ENCODE measurements at regions not wholly inside any gene's neighbourhood (a gene's known extent, or its start where the extent isn't known, plus 50 kb on each side); places are given as distances from the start of the nearest gene placed in this dataset.

- H3K36me3 ChIP-seq: no peaks in the 10 kb centered on the region
- no peaks in the 10 kb centered on the region for H3K9me3 ChIP-seq (ENCODE audit: low read depth)
- no peak for TF ChIP-seq CTCF (IDR thresholded peaks at IDR 0.05; ENCODE audit: low read depth, low read length)
- no peak overlapping the region for H3K4me3 ChIP-seq
- H3K4me1 ChIP-seq (ENCODE audit: low read depth): peaks cover 13% of the 10 kb centered on the region
- DNase-seq (ENCODE audit: low read depth in 1 of 2, low spot score in 1 of 2): no peak
- no peaks in the 10 kb centered on the region for H3K27me3 ChIP-seq
- no peak overlapping the region for H3K27ac ChIP-seq
Observed at GRCh38 chr2:144579556-144579955, 59.6 kb upstream of the ZEB2 start.

- no peak for TF ChIP-seq CTCF (IDR thresholded peaks at IDR 0.05; ENCODE audit: low read depth, low read length)
- H3K27me3 ChIP-seq: no peaks in the 10 kb centered on the region
- H3K27ac ChIP-seq: no peak overlapping the region
- no peak overlapping the region for H3K4me3 ChIP-seq
- H3K9me3 ChIP-seq (ENCODE audit: low read depth): no peaks in the 10 kb centered on the region
- H3K36me3 ChIP-seq: no peaks in the 10 kb centered on the region
- no peak for DNase-seq (ENCODE audit: low read depth in 1 of 2, low spot score in 1 of 2)
- peaks cover 12% of the 10 kb centered on the region for H3K4me1 ChIP-seq (ENCODE audit: low read depth)
Observed at GRCh38 chr2:144578099-144578498, 58.2 kb upstream of the ZEB2 start.

GRCh38 chr2:144572977-144573376, 53.1 kb upstream of the ZEB2 start:
- Histone ChIP-seq H3K9me3 (ENCODE audit: low read depth) (no peaks in the 10 kb centered on the region), H3K4me1 (ENCODE audit: low read depth) (no peaks in the 10 kb centered on the region), H3K27ac (no peak overlapping the region), H3K27me3 (no peaks in the 10 kb centered on the region), H3K4me3 (no peak overlapping the region), H3K36me3 (no peaks in the 10 kb centered on the region)
- TF ChIP-seq CTCF (IDR thresholded peaks at IDR 0.05; ENCODE audit: low read depth, low read length): no peak
- no peak for DNase-seq (ENCODE audit: low read depth in 1 of 2, low spot score in 1 of 2)

- H3K27ac ChIP-seq: no peak overlapping the region
- no peaks in the 10 kb centered on the region for H3K27me3 ChIP-seq
- no peak overlapping the region for H3K4me3 ChIP-seq
- DNase-seq (ENCODE audit: low read depth in 1 of 2, low spot score in 1 of 2): no peak
- H3K4me1 ChIP-seq (ENCODE audit: low read depth): no peaks in the 10 kb centered on the region
- H3K9me3 ChIP-seq (ENCODE audit: low read depth): no peaks in the 10 kb centered on the region
- H3K36me3 ChIP-seq: no peaks in the 10 kb centered on the region
- no peak for TF ChIP-seq CTCF (IDR thresholded peaks at IDR 0.05; ENCODE audit: low read depth, low read length)
Observed at GRCh38 chr2:144571770-144572169, 51.9 kb upstream of the ZEB2 start.

- Histone ChIP-seq H3K4me1 (ENCODE audit: low read depth) (no peaks in the 10 kb centered on the region), H3K27me3 (no peaks in the 10 kb centered on the region), H3K27ac (no peak overlapping the region), H3K4me3 (no peak overlapping the region), H3K9me3 (ENCODE audit: low read depth) (no peaks in the 10 kb centered on the region), H3K36me3 (no peaks in the 10 kb centered on the region)
- TF ChIP-seq CTCF (IDR thresholded peaks at IDR 0.05; ENCODE audit: low read depth, low read length): no peak
- no peak for DNase-seq (ENCODE audit: low read depth in 1 of 2, low spot score in 1 of 2)
Observed at GRCh38 chr2:144570566-144570965, 50.6 kb upstream of the ZEB2 start.
